ENCODE measurements at regions not wholly inside any gene's neighbourhood (a gene's known extent, or its start where the extent isn't known, plus 50 kb on each side); places are given as distances from the start of the nearest gene placed in this dataset.

GRCh38 chr1:217090060-217090911 lies 367.1 kb upstream of the ESRRG start:
- peak in 2 of 3 donors; percentile 18 to 69 for DNase-seq

- DNase-seq = peak; percentile 61 to 86 (median 65)
These were observed 366.3 kb upstream of the ESRRG start for GRCh38 chr1:217089361-217090014.

- DNase-seq = peak in 2 of 3 donors; percentile 5 to 52
These were observed 365.5 kb upstream of the ESRRG start for GRCh38 chr1:217088521-217089284.

- DNase-seq = no peak
These were observed 364.8 kb upstream of the ESRRG start for GRCh38 chr1:217088011-217088410.

GRCh38 chr1:217079584-217079983 lies 356.4 kb upstream of the ESRRG start:
- peak in 1 of 3 donors; percentile 27 for DNase-seq

- DNase-seq = no peak
These were observed 355.7 kb upstream of the ESRRG start for GRCh38 chr1:217078959-217079358.

- DNase-seq = peak in 2 of 3 donors; percentile 39 to 73
These were observed 355.0 kb upstream of the ESRRG start for GRCh38 chr1:217078078-217078690.

- DNase-seq = peak in 1 of 3 donors; percentile 10
These were observed 354.2 kb upstream of the ESRRG start for GRCh38 chr1:217077426-217077825.

GRCh38 chr1:217076902-217077301 lies 353.7 kb upstream of the ESRRG start:
- DNase-seq = peak in 1 of 3 donors; percentile 18

- peak in 2 of 3 donors; percentile 38 to 56 for DNase-seq
These were observed 349.7 kb upstream of the ESRRG start for GRCh38 chr1:217072926-217073325.

GRCh38 chr1:217067642-217068041 lies 344.4 kb upstream of the ESRRG start:
- DNase-seq = no peak

- no peak for DNase-seq
These were observed 343.6 kb upstream of the ESRRG start for GRCh38 chr1:217066794-217067193.

- DNase-seq = no peak
These were observed 340.1 kb upstream of the ESRRG start for GRCh38 chr1:217063172-217063908.

GRCh38 chr1:217062586-217062985 lies 339.4 kb upstream of the ESRRG start:
- no peak for DNase-seq

- no peak for DNase-seq
These were observed 336.2 kb upstream of the ESRRG start for GRCh38 chr1:217059401-217059800.

- peak in 1 of 3 donors; percentile 39 for DNase-seq
These were observed 330.4 kb upstream of the ESRRG start for GRCh38 chr1:217053676-217054075.

- DNase-seq = no peak
These were observed 329.4 kb upstream of the ESRRG start for GRCh38 chr1:217052626-217053025.

- DNase-seq = no peak
These were observed 329.0 kb upstream of the ESRRG start for GRCh38 chr1:217052196-217052595.

GRCh38 chr1:217049721-217050120 lies 326.5 kb upstream of the ESRRG start:
- DNase-seq = no peak

- no peak for DNase-seq
These were observed 325.9 kb upstream of the ESRRG start for GRCh38 chr1:217049081-217049480.

GRCh38 chr1:217048104-217048707 lies 325.0 kb upstream of the ESRRG start:
- DNase-seq = no peak
